ENCODE measurements at regions not wholly inside any gene's neighbourhood (a gene's known extent, or its start where the extent isn't known, plus 50 kb on each side); places are given as distances from the start of the nearest gene placed in this dataset.
A peak's percentile ranks its signal among the peaks of the same experiment; 100 is the strongest.

- ATAC-seq (no peak), DNase-seq (no peak)
- Histone ChIP-seq H3K36me3 (no peaks in the 10 kb centered on the region), H3K27me3 (no peaks in the 10 kb centered on the region), H3K4me3 (no peak overlapping the region), H3K27ac (no peak overlapping the region), H3K4me1 (no peaks in the 10 kb centered on the region), H3K9me3 (no peaks in the 10 kb centered on the region)
- whole genome bisulfite sequencing (ENCODE audit: insufficient coverage, low coverage, low lambda C conversion rate, missing lambda C conversion rate) = 100% methylated on average over 1 of the region's 1 CpG
- intact Hi-C loops (cut with DNase I) = no loop called here
- no peak for TF ChIP-seq POLR2A (IDR thresholded peaks at IDR 0.05)
- TF ChIP-seq CTCF (IDR thresholded peaks at IDR 0.05) = no peak
These were observed 263.1 kb downstream of the TNS1 start for GRCh38 chr2:217739741-217740140.

- Histone ChIP-seq H3K36me3 (no peaks in the 10 kb centered on the region), H3K27ac (no peak overlapping the region), H3K27me3 (no peaks in the 10 kb centered on the region), H3K4me1 (no peaks in the 10 kb centered on the region), H3K9me3 (no peaks in the 10 kb centered on the region), H3K4me3 (no peak overlapping the region)
- intact Hi-C loops (cut with DNase I) = no loop called here
- no peak for ATAC-seq
- WGBS (ENCODE audit: insufficient coverage, low coverage, low lambda C conversion rate, missing lambda C conversion rate) = 73% methylated on average over 2 of the region's 3 CpGs
- TF ChIP-seq CTCF (IDR thresholded peaks at IDR 0.05) (no peak), POLR2A (IDR thresholded peaks at IDR 0.05) (no peak)
- DNase-seq = peak in 1 of 3 donors; percentile 12
These were observed 264.7 kb downstream of the TNS1 start for GRCh38 chr2:217738061-217738460.

GRCh38 chr2:217736776-217737550, 265.8 kb downstream of the TNS1 start:
- TF ChIP-seq POLR2A (IDR thresholded peaks at IDR 0.05) = no peak
- no peak for TF ChIP-seq CTCF (IDR thresholded peaks at IDR 0.05)
- DNase-seq = no peak
- Histone ChIP-seq H3K27me3 (no peaks in the 10 kb centered on the region), H3K9me3 (no peaks in the 10 kb centered on the region), H3K27ac (no peak overlapping the region), H3K4me3 (no peak overlapping the region), H3K4me1 (no peaks in the 10 kb centered on the region), H3K36me3 (no peaks in the 10 kb centered on the region)
- intact Hi-C loops (cut with DNase I) = no loop called here
- WGBS (ENCODE audit: insufficient coverage, low coverage, low lambda C conversion rate, missing lambda C conversion rate) = 97% methylated on average over 2 of the region's 3 CpGs
- no peak for ATAC-seq

GRCh38 chr2:217735899-217736298, 266.9 kb downstream of the TNS1 start:
- TF ChIP-seq CTCF (IDR thresholded peaks at IDR 0.05) (no peak), POLR2A (IDR thresholded peaks at IDR 0.05) (no peak)

More at GRCh38 chr2:217735899-217736298, 266.9 kb downstream of the TNS1 start:
- Histone ChIP-seq H3K9me3 (no peaks in the 10 kb centered on the region), H3K36me3 (no peaks in the 10 kb centered on the region), H3K27ac (no peak overlapping the region), H3K4me3 (no peak overlapping the region), H3K27me3 (no peaks in the 10 kb centered on the region), H3K4me1 (no peaks in the 10 kb centered on the region)
- intact Hi-C loops (cut with DNase I) = no loop called here
- ATAC-seq (no peak), DNase-seq (peak in 1 of 3 donors; percentile 15)
- 92% methylated on average over 3 of the region's 3 CpGs for WGBS (ENCODE audit: insufficient coverage, low coverage, low lambda C conversion rate, missing lambda C conversion rate)
